Right lobe of liver (tissue), 6 donors: ENCODE measurements at regions not wholly inside any gene's neighbourhood (a gene's known extent, or its start where the extent isn't known, plus 50 kb on each side); places are given as distances from the start of the nearest gene placed in this dataset.

Source experiments
- ATAC-seq, 4 donors: fragments of 200-7000 bp; cut with Tn5 transposase; one replicate each; pipeline ENCODE4 v1.9.1; 2020; ENCODE audit warnings: mild to moderate bottlenecking in 4 of 4, moderate library complexity in 4 of 4
- DNase-seq, 3 donors: peaks; one replicate each; pipeline ENCODE4 v3.0.0-alpha.2; 2020
- H3K27ac ChIP-seq, 3 donors: fragments of 200-600 bp; one replicate each; pipeline ENCODE4 v1.8.0; 2022
- H3K27me3 ChIP-seq, 2 donors: fragments of 200-600 bp; one replicate each; pipeline ENCODE4 v1.8.0; 2022
- H3K36me3 ChIP-seq, 4 donors: fragments of 200-600 bp; sonication (generic) in 1 of 4; one replicate each; pipeline versions ENCODE4 v1.5.1 to v1.8.0; 2017 to 2022; ENCODE audit warnings: control low read depth in 1 of 4
- H3K4me1 ChIP-seq, 4 donors: fragments of 200-600 bp; sonication (generic) in 1 of 4; one replicate each; pipeline versions ENCODE4 v1.5.1 to v1.8.0; 2017 to 2022; ENCODE audit warnings: control low read depth in 1 of 4
- H3K4me3 ChIP-seq, 3 donors: fragments of 200-600 bp; one replicate each; pipeline ENCODE4 v1.8.0; 2022
- H3K9me3 ChIP-seq, 4 donors: fragments of 200-600 bp; sonication (generic) in 1 of 4; one replicate each; pipeline versions ENCODE4 v1.5.1 to v1.8.0; 2017 to 2022; ENCODE audit warnings: control low read depth in 1 of 4
- POLR2A ChIP-seq: fragments of 450-650 bp; IDR thresholded peaks from one replicate; pipeline ENCODE4 v1.6.1; 2017; ENCODE audit warnings: antibody characterized with exemption, mild to moderate bottlenecking
- WGBS: methylation state at CpG from one replicate; pipeline ENCODE4 v1.1.6; 2018; ENCODE audit warnings: low coverage, low lambda C conversion rate; ENCODE audit not compliant: insufficient coverage; ENCODE audit errors: missing lambda C conversion rate; 5-methylcytosine and 5-hydroxymethylcytosine counted together
- intact Hi-C, 2 donors: fragments of 100-400 bp; cut with DNase I; formaldehyde crosslinking; loops; one replicate each; pipeline versions ENCODE4 v1.11.2 to v1.14.1; 2022
- TF ChIP-seq, protein P1 (sequence below), 4 donors: fragments of 200-600 bp in 3 of 4; fragments of 450-650 bp in 1 of 4; IDR thresholded peaks; one replicate each; pipeline versions ENCODE4 v1.5.1 to v1.8.0; 2016 to 2022; ENCODE audit warnings: antibody characterized with exemption in 4 of 4, mild to moderate bottlenecking in 2 of 4
- donor health status: DM: no; HTN: yes; CAD: no.
- donor health status: DM: no; HTN: no; CAD: no.
- donor health status: DM: no; HTN: no; CAD: no.
- donor health status: DM: no; HTN: yes; CAD: no.
- donor health status: DM: no; HTN: yes; CAD: no.

GRCh38 chr9:117465706-117466105, 50.8 kb upstream of the ASTN2 start:
- Histone ChIP-seq H3K4me1 (no peaks in the 10 kb centered on the region), H3K27ac (no peak overlapping the region), H3K9me3 (no peaks in the 10 kb centered on the region), H3K4me3 (no peak overlapping the region), H3K36me3 (no peaks in the 10 kb centered on the region), H3K27me3 (no peaks in the 10 kb centered on the region)
- ATAC-seq (no peak), DNase-seq (no peak)
- intact Hi-C loops, result no loop called here
- TF ChIP-seq, protein P1, sequence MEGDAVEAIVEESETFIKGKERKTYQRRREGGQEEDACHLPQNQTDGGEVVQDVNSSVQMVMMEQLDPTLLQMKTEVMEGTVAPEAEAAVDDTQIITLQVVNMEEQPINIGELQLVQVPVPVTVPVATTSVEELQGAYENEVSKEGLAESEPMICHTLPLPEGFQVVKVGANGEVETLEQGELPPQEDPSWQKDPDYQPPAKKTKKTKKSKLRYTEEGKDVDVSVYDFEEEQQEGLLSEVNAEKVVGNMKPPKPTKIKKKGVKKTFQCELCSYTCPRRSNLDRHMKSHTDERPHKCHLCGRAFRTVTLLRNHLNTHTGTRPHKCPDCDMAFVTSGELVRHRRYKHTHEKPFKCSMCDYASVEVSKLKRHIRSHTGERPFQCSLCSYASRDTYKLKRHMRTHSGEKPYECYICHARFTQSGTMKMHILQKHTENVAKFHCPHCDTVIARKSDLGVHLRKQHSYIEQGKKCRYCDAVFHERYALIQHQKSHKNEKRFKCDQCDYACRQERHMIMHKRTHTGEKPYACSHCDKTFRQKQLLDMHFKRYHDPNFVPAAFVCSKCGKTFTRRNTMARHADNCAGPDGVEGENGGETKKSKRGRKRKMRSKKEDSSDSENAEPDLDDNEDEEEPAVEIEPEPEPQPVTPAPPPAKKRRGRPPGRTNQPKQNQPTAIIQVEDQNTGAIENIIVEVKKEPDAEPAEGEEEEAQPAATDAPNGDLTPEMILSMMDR (IDR thresholded peaks at IDR 0.05), result no peak
- TF ChIP-seq POLR2A, result no peak
- WGBS, result 56% methylated on average over 2 of the region's 4 CpGs

- TF ChIP-seq, protein P1 (IDR thresholded peaks at IDR 0.05), result no peak
- TF ChIP-seq POLR2A, result no peak
- Histone ChIP-seq H3K36me3 (no peaks in the 10 kb centered on the region), H3K4me3 (no peak overlapping the region), H3K9me3 (no peaks in the 10 kb centered on the region), H3K27me3 (no peaks in the 10 kb centered on the region), H3K4me1 (no peaks in the 10 kb centered on the region), H3K27ac (no peak overlapping the region)
- DNase-seq (no peak), ATAC-seq (no peak)
- 33% methylated on average over 1 of the region's 1 CpG for WGBS
- intact Hi-C loops, result no loop called here
Measured at GRCh38 chr9:117464941-117465616, 50.2 kb upstream of the ASTN2 start.
